GM18907 (cell line): ENCODE measurements at regions not wholly inside any gene's neighbourhood (a gene's known extent, or its start where the extent isn't known, plus 50 kb on each side); places are given as distances from the start of the nearest gene placed in this dataset.
"Not testable (repeated sequence)": the region's sequence is repeated elsewhere in the genome, so short reads cannot be mapped to it uniquely, and the experiment has no call there.

ENCODE experiments used
- ATAC-seq: cut with Tn5 transposase; IDR thresholded peaks from one replicate; pipeline ENCODE4 v1.9.1; 2021; ENCODE audit warnings: mild to moderate bottlenecking, moderate library complexity; ENCODE audit not compliant: unreplicated experiment

DNA sequence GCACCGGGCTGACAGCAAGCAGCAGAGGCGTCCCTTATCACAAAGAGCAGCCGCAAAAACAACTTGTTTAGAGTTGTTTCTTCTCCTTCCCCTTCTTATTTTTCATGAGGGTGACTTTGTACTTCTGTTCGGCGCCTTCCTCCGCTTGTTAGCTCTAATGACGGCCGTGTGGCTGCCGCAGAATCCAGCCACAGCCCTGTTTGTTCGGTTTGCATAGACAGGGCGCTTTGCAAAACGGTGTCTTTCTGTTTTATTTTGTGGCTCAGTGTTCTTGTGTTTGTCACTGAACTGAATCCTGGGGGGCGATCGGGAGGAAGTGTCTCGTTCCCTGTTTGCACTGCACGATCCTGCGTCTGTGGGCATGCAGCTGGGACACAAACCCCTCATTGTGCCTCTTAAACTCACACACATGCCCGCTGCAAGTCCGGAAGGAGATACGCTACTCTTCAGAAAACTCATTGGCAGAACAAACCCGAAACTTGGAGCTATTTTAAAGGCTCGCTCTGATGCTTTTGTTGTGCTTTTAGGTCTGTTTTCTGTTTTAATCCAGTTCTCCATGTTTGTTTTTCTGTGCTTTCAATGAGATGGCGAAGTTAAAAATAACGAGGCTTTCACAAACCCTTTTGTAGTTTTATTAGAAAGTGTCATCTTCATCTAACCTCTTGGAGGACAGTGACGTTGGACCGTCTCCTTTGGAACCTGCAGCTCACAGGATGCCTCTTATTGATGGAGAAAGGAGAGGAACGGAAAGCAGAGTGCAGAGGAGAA lies 213.9 kb downstream of the IRX2 start:
- ATAC-seq: no peak

- no peak for ATAC-seq
These were observed 214.7 kb downstream of the IRX2 start for GRCh38 chr5:2536632-2537377.

GRCh38 chr5:2534970-2535369 lies 216.5 kb downstream of the IRX2 start:
- ATAC-seq: no peak

DNA sequence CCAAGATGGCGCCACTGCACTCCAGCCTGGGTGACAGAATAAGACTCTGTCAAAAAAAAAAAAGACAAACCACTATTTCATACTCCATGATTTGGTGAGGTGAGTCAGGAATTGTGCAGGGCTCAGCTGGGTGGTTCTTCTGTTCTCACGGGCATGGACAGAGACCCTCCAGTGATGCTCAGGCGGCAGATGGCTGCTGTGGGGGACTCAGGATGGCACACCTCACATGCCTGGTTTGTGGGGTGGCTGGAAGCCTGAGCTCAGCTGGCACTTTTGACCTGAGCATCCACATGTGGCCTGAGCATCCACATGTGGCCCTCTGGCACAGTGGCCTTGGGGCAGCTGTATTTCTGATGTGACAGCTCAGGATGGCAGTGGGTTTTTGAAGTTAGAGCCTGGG lies 217.2 kb downstream of the IRX2 start:
- no peak for ATAC-seq

GRCh38 chr5:2533848-2534247 lies 217.6 kb downstream of the IRX2 start:
- ATAC-seq: not testable (repeated sequence)

GRCh38 chr5:2532809-2533208 lies 218.7 kb downstream of the IRX2 start:
- ATAC-seq: no peak

DNA sequence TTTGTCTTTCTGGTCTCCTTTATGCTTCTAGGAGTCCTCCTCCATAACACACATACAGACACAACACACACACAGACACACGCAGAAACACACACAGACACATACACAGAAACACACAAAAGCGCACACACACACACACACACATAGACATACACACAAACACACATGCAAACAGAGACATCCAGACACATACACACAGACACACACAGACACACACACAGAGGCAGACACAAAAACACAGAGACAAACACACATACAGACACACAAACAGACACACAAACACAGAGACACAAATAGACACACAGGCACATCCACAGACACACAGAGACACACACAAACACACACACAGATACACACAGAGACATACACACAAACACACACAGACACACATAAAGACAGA lies 220.2 kb downstream of the IRX2 start:
- ATAC-seq: no peak

DNA sequence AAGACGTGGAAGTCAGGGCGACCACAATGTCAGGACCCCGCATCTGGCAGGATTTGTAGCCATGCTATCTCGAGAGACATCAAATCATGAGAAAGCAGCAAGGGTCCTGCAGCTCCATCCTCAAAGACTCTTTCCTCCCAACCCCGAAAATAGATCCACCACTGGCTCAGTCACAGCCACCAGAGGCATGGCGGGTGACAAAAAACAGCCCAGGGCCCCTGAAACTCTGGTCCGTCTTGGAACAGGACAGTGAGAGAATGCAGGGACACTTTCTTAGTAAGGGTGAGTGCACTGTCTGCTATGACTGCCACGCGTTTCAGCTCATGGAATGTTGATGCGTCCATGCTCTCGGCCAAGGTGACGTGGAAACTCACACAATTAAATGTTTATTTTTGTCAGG lies 220.9 kb downstream of the IRX2 start:
- no peak for ATAC-seq

- no peak for ATAC-seq
These were observed 221.9 kb downstream of the IRX2 start for GRCh38 chr5:2529371-2530092.

- no peak for ATAC-seq
These were observed 226.1 kb downstream of the IRX2 start for GRCh38 chr5:2525351-2525750.

GRCh38 chr5:2524620-2525019 lies 226.9 kb downstream of the IRX2 start:
- ATAC-seq: no peak

DNA sequence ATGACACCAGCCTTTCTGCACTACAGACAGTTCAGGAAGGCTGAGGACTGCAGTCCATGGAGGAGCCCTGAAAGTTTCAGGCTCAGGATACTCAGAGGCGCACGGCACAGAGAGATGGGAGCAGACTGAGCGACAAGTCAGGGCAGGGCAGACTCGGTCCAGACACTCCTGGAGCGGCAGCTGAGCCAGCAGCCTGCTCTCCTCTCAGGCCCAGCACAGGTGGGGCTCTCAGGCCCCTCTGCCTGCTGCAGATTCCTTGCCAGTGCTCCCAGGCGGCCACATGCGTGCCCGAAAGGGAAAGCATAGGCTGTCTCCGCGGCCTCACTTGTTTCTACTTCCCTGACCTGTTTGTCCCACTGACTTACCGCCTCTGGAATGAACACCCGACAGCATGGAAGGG lies 228.3 kb downstream of the IRX2 start:
- ATAC-seq: no peak

- no peak for ATAC-seq
These were observed 229.1 kb downstream of the IRX2 start for GRCh38 chr5:2522372-2522771.

- no peak for ATAC-seq
These were observed 232.3 kb downstream of the IRX2 start for GRCh38 chr5:2519153-2519552.

- no peak for ATAC-seq
These were observed 234.0 kb downstream of the IRX2 start for GRCh38 chr5:2517451-2517850.

DNA sequence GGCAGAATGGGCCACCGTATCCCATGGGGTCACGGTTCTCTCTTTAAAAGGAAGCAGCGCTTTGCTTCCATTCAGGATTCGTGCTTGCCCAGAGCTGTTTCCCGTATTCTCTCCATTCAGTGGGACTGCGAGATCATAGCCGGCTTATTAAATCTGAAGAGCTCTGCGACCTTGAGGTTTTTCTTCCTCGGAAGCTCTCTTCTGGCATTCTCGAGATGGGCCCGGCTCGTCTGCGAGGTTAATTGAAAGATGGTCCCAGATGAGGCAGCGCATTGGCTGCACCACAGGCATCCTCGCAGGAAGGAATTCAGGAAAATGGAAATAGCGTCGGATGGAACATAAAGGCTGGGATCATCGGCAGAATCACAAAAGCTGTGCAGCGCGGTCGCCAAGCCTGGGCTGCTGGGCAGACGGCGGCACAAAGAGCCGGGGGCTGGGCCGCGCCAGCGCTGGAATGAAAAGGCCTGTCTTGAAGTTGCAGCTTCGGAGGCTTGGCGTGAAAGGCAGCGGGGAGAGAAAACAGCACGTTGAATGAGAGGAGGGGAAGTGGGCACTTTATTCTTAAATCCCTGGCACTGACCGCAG lies 236.2 kb downstream of the IRX2 start:
- no peak for ATAC-seq

GRCh38 chr5:2514484-2514883 lies 237.0 kb downstream of the IRX2 start:
- ATAC-seq: no peak

GRCh38 chr5:2511706-2512105 lies 239.8 kb downstream of the IRX2 start:
- no peak for ATAC-seq

GRCh38 chr5:2511126-2511525 lies 240.4 kb downstream of the IRX2 start:
- no peak for ATAC-seq

- ATAC-seq: no peak
These were observed 241.9 kb downstream of the IRX2 start for GRCh38 chr5:2509527-2509926.

DNA sequence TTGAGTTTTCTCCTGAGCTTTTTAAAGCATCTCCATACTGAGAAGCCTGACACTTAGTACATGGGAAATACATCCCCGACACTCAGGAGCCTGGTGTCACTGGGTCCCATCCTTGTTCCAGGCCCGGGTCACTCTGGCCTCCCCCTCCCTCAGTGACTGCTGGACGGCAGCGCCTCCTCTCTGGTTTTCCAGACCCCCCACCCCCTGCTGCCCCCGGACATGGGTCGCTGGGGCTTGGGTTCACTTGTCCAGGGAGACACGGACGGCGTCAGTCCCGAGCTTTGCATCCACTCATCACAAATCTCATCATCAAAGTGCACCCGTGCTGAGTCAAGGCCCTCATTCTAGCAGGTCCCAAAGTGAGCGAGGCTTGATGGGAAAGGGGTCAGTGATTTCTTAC lies 243.0 kb downstream of the IRX2 start:
- no peak for ATAC-seq
